HUES6 (cell line): ENCODE measurements at regions not wholly inside any gene's neighbourhood (a gene's known extent, or its start where the extent isn't known, plus 50 kb on each side); places are given as distances from the start of the nearest gene placed in this dataset.
"Not testable (repeated sequence)": the region's sequence is repeated elsewhere in the genome, so short reads cannot be mapped to it uniquely, and the experiment has no call there.

ENCODE experiments used
- H3K27ac ChIP-seq: 2 replicates; pipeline ENCODE4 v1.7.0; 2013; ENCODE audit warnings: low read depth, mild to moderate bottlenecking, low read length, inconsistent platforms
- H3K27me3 ChIP-seq: 2 replicates; pipeline ENCODE4 v1.6.1; 2013; ENCODE audit warnings: low read length; ENCODE audit not compliant: control insufficient read depth, insufficient read depth
- H3K36me3 ChIP-seq: 2 replicates; pipeline ENCODE4 v1.6.1; 2013; ENCODE audit warnings: low read length; ENCODE audit not compliant: control insufficient read depth, insufficient read depth
- H3K4me1 ChIP-seq: 2 replicates; pipeline ENCODE4 v1.6.1; 2013; ENCODE audit warnings: low read length; ENCODE audit not compliant: control insufficient read depth, insufficient read depth
- H3K4me3 ChIP-seq: 2 replicates; pipeline ENCODE4 v1.5.1; 2013; ENCODE audit warnings: low read depth, low read length
- H3K9ac ChIP-seq: one replicate; pipeline ENCODE4 v1.6.1; 2013; ENCODE audit warnings: mild to moderate bottlenecking, low read length
- H3K9me3 ChIP-seq: 2 replicates; pipeline ENCODE4 v1.6.1; 2013; ENCODE audit warnings: low read depth, low read length; ENCODE audit not compliant: control insufficient read depth, insufficient read depth

DNA sequence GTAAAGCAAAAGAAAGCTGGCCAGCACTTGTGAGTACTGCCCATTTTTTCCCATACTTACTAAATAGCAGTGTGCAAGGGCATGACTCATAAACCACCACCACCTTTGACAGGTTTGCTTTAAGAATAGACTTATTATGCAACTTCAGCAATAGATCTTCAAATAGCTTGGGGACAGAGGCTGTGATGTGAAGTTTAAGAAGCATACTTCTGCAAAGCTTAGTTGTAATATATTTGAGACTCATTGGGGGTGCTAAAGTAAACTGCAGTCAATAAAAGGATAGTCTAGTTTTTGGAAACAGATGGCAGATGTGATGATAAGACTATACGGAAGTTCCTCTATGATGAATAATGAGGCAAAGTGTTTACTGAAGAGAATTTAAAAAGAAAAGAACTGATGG lies 210.0 kb downstream of the PLA2G4A start:
- H3K27me3 ChIP-seq = no peaks in the 10 kb centered on the region
- H3K4me3 ChIP-seq = no peak overlapping the region
- H3K4me1 ChIP-seq = no peaks in the 10 kb centered on the region
- peaks cover 6% of the 10 kb centered on the region; the same call in 1 of the 2 replicates for H3K9me3 ChIP-seq
- no peak overlapping the region for H3K9ac ChIP-seq
- no peaks in the 10 kb centered on the region for H3K36me3 ChIP-seq
- H3K27ac ChIP-seq = no peak overlapping the region

DNA sequence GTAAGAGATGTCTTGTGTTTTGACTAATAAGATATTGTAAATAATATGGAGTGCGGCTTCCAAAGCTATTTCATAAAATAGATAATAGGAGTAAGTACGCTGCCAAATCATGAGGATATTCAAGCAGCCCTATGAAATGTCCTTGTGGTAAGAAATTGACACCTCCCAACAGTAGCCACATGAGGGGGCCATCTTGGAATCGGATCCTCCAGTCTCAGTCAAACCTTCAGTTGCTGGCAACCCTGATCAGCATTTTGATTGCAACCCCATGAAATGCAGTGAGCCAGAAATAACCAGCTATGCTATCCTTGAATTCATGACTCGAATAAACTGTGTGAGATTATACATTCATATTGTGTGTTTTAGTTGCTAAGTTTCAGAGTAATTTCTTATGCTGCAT lies 212.4 kb downstream of the PLA2G4A start:
- H3K36me3 ChIP-seq = no peaks in the 10 kb centered on the region
- no peak overlapping the region for H3K9ac ChIP-seq
- H3K27ac ChIP-seq = no peak overlapping the region
- H3K4me1 ChIP-seq = peaks cover 8% of the 10 kb centered on the region
- peaks cover 6% of the 10 kb centered on the region; the same call in 1 of the 2 replicates for H3K9me3 ChIP-seq
- no peak overlapping the region for H3K4me3 ChIP-seq
- no peaks in the 10 kb centered on the region for H3K27me3 ChIP-seq

DNA sequence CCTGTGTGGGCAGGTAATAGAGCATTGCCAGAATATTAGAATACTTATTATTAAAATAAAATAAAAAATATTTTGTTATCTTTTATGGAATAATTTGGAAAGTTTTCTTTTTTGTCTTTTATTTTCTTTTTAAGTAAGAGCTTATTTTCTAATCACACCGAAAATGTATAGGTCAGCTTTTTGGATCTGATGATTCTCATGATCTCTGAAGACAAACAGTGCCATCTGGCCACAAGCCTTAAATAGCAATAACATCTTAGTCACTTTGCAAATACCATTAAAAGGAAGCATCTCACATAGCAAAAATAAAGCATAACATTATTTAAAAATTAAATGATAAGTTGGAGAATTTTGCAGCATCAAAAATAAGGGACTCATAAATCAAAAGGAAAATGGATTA lies 213.8 kb downstream of the PLA2G4A start:
- Histone ChIP-seq H3K9ac (no peak overlapping the region), H3K27ac (no peak overlapping the region), H3K27me3 (no peaks in the 10 kb centered on the region), H3K9me3 (peaks cover 6% of the 10 kb centered on the region; the same call in 1 of the 2 replicates), H3K4me1 (peaks cover 21% of the 10 kb centered on the region), H3K36me3 (no peaks in the 10 kb centered on the region), H3K4me3 (no peak overlapping the region)

DNA sequence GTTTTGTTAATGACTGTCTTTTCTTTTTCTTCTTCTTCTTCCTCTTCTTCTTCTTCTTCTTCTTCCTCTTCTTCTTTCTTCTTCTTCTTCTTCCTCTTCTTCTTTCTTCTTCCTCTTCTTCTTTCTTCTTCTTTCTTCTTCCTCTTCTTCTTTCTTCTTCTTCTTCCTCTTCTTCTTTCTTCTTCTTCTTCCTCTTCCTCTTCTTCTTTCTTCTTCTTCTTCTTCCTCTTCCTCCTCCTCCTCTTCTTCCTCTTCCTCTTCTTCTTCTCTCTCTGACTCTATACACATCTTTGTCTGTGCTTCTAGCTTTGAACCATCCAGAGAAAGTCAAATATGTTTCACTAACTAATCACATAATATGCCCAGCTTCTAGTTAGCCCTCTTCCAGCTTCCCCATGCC lies 214.7 kb downstream of the PLA2G4A start:
- H3K4me1 ChIP-seq = peaks cover 29% of the 10 kb centered on the region
- not testable (repeated sequence) for H3K36me3 ChIP-seq, H3K4me3 ChIP-seq, H3K9ac ChIP-seq, H3K9me3 ChIP-seq, H3K27ac ChIP-seq, H3K27me3 ChIP-seq

DNA sequence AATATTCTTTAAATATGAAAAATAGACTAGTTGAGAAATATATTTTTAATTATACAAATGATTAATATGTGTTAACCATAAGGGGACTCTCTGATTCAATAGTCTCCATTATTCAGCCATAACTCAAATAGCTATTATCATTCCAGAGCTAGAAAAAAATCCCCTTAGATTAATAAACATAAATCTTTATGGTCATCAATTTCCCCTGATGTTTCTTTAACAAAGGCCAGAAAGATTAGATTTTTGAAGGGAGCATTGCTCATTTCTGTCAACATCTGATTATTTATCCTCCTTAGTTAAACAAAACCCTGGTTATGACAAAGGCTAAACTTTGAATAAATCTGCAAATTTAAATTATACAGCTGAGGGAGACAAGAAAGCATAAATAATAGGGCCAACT lies 215.7 kb downstream of the PLA2G4A start:
- no peak overlapping the region for H3K4me3 ChIP-seq
- H3K9ac ChIP-seq = no peak overlapping the region
- no peak overlapping the region for H3K27ac ChIP-seq
- H3K27me3 ChIP-seq = no peaks in the 10 kb centered on the region
- H3K36me3 ChIP-seq = no peaks in the 10 kb centered on the region
- H3K4me1 ChIP-seq = peaks cover 29% of the 10 kb centered on the region
- no peaks in the 10 kb centered on the region for H3K9me3 ChIP-seq

DNA sequence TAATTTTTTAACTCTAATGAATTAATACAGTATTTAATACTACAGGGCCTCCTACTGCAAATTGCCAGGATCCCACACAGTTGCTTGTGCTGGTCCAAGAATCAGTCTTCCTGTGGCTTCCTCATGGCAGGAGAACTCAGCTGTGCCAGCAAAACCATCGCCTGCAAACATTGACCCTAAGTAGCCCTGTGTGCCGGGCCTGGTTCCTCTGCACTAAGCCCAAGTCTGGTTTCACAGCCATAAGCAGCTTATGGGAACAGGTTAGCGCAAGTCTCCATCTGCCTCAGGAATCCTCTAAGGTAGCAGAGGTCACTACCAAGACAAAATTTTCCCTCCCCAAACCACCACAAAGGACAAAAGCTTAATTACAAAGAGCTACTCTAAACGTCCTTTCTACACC lies 216.6 kb downstream of the PLA2G4A start:
- Histone ChIP-seq H3K9me3 (no peaks in the 10 kb centered on the region), H3K27me3 (no peaks in the 10 kb centered on the region), H3K36me3 (no peaks in the 10 kb centered on the region), H3K4me1 (peaks cover 29% of the 10 kb centered on the region), H3K4me3 (no peak overlapping the region), H3K27ac (no peak overlapping the region), H3K9ac (no peak overlapping the region)

DNA sequence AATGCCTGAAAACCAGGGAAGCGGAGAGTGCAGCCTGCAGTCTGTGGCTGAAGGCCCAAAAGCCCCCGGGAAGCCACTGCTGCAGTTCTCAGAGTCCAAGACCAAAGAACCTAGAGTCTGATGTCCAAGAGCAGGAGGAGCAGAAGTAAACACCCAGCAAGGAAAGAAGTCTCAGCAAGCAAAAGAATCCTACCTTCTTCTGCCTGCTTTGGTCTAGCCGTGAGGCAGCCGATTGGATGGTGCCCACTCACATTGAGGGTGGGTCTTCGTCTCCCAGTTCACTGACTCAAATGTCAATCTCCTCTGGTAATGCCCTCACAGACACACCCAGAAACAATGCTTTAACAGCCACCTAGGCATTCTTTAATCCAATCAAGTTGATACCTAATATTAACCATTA lies 217.5 kb downstream of the PLA2G4A start:
- H3K9ac ChIP-seq = peak overlapping the region; percentile 52
- H3K4me1 ChIP-seq = peaks cover 29% of the 10 kb centered on the region
- peak overlapping the region; percentile 22; the same call in 1 of the 2 replicates for H3K4me3 ChIP-seq
- peak overlapping the region; percentile 74; the same call in 1 of the 2 replicates for H3K27ac ChIP-seq
- H3K27me3 ChIP-seq = no peaks in the 10 kb centered on the region
- no peaks in the 10 kb centered on the region for H3K9me3 ChIP-seq
- no peaks in the 10 kb centered on the region for H3K36me3 ChIP-seq

DNA sequence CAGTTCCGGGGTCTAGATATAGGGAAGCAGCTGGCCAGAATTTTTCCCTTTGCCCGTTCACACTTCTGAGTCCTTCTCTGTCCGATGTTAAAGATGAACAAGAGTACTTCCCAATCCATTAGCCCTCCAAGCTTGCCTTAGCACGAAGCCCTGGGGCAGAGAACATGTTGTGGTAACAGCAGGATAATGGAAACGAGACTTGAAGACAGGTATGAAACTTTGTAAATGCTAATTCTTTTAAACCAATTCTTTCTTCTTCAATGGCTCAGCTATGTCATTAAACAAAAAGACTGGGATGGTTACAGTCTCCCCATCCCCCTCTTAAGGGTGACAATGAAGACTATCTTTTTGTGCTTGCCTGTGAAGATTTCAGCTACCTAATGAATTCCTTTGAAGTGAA lies 218.5 kb downstream of the PLA2G4A start:
- Histone ChIP-seq H3K27ac (peak overlapping the region; percentile 74; the same call in 1 of the 2 replicates), H3K9me3 (no peaks in the 10 kb centered on the region)

DNA sequence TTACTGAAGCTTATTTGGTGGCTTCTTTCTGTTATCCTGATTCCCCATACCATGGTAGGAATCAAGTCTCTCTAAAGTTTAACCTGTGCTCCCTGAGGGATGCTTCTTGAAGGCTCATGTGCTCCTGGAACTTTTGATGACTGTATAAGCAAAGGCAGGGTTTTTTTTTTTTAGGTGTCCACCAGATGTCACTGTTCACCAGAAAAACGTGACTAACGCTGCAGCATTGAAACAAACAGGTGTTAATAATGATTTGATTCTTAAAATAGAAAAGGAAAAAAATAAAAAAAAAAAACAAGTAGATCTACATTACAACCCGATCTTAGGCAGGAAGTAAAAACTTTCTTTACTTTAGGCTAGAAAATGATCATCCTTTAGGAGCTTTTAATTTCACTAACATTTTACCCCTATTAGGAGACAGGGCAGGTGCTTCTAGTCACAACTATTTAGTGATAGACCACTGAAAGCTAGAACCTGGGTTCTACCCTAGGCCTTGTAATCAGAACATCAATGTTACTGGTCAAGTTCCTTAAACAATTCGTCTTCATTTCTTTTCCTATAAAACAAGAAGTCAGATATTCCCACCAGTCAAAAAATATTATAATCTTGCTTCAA lies 223.0 kb downstream of the PLA2G4A start:
- Histone ChIP-seq H3K9me3 (no peaks in the 10 kb centered on the region), H3K36me3 (no peaks in the 10 kb centered on the region), H3K4me1 (peaks cover 25% of the 10 kb centered on the region), H3K9ac (no peak overlapping the region), H3K27ac (no peak overlapping the region), H3K27me3 (no peaks in the 10 kb centered on the region), H3K4me3 (no peak overlapping the region)

More for the DNA sequence above, 218.5 kb downstream of the PLA2G4A start:
- H3K9ac ChIP-seq = peak overlapping the region; percentile 52
- H3K4me1 ChIP-seq = peaks cover 29% of the 10 kb centered on the region
- no peaks in the 10 kb centered on the region for H3K27me3 ChIP-seq
- H3K36me3 ChIP-seq = no peaks in the 10 kb centered on the region
- H3K4me3 ChIP-seq = peak overlapping the region; percentile 33

DNA sequence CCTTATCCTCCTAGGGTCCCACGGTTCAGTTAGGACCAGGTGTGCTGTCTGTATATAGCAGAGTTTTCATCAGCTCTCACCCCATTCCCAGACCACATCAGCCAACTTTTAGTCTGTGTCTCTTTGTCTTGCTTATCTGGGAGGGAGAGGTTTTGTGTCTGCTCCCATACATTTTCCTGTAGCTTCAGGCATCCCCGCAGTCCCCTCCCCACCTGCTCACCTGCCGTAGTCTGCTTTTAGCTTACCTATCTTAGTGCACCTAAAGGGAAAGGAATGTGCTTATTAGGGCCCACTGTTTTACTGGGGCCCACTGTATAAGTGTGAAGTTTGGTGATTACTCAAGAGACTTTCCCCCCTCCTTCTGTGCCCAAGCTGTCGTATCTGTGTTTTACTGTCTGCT lies 225.1 kb downstream of the PLA2G4A start:
- Histone ChIP-seq H3K4me3 (no peak overlapping the region), H3K36me3 (no peaks in the 10 kb centered on the region), H3K27me3 (no peaks in the 10 kb centered on the region)

DNA sequence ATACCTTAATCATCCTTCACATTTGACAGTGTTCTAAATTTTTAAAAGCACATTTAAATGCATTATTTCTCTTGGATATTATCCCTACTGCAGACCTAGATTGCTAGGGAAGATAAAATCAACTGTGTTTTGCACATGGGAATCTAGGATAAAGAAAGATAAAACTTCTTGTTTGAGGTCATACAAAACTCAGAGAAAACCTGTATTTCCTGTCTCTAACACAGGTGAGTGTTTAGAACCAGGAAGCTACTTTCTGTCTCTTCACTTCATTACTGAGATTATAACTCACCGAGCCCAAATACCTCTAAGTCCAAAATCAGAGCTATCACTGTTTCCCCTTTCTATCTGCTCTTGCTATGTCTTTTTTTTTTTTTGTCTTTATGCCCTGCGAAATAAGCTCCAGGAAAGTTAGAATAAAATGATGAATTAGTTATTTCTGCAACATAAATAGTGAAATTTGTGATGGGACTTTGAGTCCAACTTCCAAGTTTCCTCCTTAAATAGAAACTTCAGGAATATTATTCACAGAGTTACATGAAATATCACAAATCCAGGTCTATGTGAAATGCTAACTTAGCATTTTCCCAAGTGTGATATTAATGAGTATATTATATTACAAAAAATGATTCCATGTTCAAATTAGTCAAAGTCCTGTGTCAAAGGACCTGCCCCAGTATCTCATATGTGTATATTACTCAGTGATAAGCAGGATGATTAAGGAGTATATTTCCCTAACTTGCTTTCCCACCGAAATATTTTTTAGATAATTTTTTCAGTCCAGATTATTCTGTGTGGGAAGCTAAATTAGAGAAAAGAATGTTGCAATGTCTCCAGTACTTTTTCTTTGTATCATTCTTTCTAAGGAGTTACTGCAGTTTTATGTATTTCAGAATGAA lies 226.4 kb downstream of the PLA2G4A start:
- Histone ChIP-seq H3K4me3 (no peak overlapping the region), H3K27ac (no peak overlapping the region), H3K27me3 (no peaks in the 10 kb centered on the region), H3K9me3 (no peaks in the 10 kb centered on the region), H3K36me3 (no peaks in the 10 kb centered on the region), H3K4me1 (peaks cover 11% of the 10 kb centered on the region; the same call in 1 of the 2 replicates), H3K9ac (no peak overlapping the region)

More for the DNA sequence above, 225.1 kb downstream of the PLA2G4A start:
- Histone ChIP-seq H3K9ac (no peak overlapping the region), H3K4me1 (peaks cover 11% of the 10 kb centered on the region; the same call in 1 of the 2 replicates), H3K27ac (no peak overlapping the region), H3K9me3 (no peaks in the 10 kb centered on the region)
